ENCODE measurements at regions not wholly inside any gene's neighbourhood (a gene's known extent, or its start where the extent isn't known, plus 50 kb on each side); places are given as distances from the start of the nearest gene placed in this dataset.
"Not testable (repeated sequence)": the region's sequence is repeated elsewhere in the genome, so short reads cannot be mapped to it uniquely, and the experiment has no call there.

DNA sequence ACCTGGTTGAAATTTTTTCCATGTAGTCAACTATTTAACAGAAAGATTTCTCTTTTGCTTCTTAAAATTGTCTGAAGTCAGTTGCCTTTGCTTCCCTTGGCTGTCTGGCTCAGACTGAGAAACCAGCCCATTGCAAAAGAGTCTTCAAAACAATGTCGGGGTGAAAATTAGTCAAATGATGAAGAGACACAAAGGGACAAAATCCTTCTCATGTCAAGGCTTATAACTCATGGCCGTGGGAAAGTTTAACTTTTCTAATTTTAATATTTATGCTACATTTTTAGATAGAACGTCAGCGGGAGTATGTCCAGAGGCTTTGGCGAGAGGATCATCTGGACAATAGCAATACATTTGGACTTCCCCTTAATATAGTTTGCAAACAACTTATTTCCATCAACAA is 127.2 kb downstream of the CD164 start:
- no peak for DNase-seq (ENCODE audit: low read depth in 2 of 2)

DNA sequence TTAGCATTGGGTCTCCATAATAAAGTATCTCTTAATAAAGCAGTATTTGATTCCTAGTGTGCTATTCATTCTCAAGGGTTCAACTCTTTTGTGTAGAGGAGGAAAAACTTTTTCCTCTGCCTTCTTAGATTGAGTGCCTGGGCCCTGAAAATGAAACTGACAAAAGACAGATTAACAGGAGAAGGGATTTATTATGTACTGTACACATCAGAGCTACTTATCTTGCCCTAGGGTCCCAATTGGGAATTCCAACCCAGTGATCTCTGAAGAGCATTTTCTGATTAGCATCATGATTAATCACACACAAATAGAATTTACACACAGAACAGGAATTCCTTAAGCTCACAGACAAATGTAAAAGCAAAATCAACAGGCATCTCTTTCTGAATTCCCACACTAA is 128.9 kb downstream of the CD164 start:
- DNase-seq (ENCODE audit: low read depth in 2 of 2), result no peak

DNA sequence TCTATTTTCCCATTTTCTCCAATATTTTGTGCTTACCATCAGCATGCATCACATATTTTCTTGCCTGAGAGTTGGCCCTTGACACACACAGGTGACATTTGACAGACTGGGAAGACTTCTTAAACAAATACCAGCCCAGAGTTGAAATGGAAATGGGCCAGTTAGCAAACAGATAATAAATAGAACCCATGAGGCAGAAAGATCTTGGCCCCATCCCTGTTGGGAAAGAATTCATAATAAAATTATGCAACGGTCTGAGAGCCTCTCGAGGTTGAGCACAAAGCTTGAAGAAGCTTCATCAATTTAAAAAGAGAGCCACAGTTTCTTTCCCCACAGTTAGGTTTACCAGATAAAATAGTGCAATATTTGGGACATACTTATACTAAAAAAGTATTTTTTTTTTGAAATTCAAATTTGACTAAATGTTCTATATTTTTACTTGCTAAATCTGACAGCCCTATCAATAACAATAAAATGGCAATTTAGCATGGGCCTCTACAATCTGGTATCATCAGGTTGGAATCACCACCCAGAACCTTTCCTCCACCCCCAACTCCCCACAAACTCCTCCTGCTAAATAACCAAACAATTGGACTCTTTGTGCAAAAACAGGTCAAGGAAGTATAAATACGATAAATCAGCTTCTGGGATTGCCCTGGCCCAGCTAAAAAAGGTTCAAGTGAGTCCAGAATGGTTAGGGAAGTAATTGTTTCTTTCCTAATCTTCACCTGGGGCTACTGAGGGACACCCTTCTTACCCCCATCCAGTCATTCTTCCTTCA is 129.8 kb downstream of the CD164 start:
- no peak for DNase-seq (ENCODE audit: low read depth in 2 of 2)

DNA sequence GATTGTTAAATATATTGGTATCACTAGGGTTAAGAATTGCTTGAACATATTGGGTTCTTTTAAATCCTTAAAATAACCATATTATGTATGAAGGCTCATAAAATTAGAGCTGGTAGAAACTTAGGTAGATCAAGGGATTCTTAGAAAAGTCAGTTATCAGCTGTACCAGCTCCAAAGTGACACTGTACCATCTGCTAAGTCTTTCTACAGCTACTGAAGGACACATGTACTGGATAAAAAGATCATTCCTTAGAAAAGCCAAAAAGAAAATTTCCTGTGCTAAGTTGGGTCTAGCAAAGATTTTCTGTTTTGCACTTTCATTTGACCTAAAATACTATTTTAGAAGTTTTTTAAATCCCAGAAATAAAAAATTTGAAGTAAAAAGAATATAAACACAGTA is 130.4 kb downstream of the CD164 start:
- no peak for DNase-seq (ENCODE audit: low read depth in 2 of 2)

DNA sequence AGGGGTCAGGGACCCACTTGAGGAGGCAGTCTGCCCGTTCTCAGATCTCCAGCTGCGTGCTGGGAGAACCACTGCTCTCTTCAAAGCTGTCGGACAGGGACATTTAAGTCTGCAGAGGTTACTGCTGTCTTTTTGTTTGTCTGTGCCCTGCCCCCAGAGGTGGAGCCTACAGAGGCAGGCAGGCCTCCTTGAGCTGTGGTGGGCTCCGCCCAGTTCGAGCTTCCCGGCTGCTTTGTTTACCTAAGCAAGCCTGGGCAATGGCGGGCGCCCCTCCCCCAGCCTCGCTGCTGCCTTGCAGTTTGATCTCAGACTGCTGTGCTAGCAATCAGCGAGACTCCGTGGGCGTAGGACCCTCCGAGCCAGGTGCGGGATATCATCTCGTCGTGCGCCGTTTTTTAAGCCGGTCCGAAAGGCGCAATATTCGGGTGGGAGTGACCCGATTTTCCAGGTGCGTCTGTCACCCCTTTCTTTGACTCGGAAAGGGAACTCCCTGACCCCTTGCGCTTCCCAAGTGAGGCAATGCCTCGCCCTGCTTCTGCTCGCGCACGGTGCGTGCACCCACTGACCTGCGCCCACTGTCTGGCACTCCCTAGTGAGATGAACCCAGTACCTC is 131.6 kb downstream of the CD164 start:
- not testable (repeated sequence) for DNase-seq (ENCODE audit: low read depth in 2 of 2)

DNA sequence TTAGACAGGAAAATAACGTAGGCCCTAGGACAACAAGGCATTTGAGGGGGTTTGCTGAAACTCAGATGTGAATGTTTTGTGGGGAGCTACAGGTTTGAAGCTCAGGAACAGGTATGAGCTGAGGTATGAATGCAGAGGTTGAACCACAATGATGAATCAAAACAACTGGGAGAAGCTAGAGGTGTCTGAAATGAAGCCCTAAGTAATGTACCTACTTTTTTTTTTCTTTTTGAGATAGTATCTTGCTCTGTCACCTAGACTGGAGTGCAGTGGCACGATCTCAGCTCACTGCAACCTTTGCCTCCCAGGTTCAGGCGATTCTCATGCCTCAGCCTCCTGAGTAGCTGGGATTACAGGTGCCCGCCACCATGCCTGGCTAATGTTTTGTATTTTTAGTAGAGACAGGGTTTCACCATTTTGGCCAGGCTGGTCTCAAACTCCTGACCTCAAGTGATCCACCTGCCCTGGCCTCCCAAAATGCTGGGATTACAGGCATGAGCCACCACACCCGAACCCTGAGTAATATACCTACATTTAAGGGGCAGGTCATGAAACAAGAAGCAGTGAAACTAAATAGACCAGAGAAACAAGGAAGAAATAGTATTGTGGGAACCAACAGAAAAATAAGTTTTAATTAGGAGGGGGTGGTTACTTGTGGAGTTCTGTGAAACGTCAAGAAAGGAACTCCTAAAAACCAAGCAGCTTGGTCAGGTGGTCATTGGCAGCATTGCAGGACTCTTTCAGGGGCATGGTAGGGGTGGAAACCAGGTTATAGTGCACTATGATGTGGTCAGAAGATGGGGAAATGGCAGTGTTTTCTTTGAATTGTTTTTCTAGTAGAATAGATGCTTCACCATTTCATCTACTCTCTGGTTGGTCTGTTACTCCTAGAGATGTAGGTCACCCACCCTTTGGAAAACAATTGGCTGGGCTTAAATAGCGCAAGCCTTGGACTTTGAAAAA is 138.1 kb downstream of the CD164 start:
- no peak for DNase-seq (ENCODE audit: low read depth in 2 of 2)

DNA sequence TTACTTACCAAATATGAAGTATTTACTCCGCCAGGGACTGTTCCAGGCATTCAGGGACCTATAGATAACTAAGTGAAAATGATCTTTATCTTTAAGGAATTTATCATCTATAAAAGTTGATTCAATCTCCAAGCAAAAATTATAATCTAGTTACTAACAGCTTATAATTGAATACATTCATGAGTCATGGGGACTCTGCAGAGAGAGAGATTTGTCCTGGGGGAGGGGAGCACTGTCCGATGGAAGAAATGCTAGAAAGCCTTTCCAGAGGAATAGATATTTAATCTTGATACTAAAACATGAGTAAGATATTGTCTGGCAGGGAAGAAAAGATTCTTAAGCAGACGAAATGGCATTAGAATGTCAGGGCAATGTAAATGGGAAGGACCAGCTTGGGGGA is 139.3 kb downstream of the CD164 start:
- no peak for DNase-seq (ENCODE audit: low read depth in 2 of 2)

DNA sequence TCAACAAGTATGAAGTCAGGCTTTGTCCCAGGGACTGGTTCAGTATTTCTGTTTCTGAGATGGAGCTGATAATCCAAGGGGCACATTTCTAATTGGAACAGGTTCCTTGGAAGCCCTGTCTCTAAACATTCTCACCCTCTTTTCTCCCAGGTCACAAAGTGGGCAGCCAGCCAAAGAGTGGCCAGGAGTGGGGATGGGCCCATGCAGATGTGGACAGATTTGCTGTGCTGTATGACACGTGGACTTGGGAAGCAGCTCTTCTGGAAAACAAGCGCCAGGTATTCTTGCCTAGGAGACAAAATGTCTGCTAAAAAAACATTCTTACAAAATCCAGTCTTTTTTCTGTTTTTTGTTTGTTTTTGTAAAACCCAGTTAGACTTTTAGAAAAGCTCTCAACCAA is 140.2 kb downstream of the CD164 start:
- no peak for DNase-seq (ENCODE audit: low read depth in 2 of 2)

DNA sequence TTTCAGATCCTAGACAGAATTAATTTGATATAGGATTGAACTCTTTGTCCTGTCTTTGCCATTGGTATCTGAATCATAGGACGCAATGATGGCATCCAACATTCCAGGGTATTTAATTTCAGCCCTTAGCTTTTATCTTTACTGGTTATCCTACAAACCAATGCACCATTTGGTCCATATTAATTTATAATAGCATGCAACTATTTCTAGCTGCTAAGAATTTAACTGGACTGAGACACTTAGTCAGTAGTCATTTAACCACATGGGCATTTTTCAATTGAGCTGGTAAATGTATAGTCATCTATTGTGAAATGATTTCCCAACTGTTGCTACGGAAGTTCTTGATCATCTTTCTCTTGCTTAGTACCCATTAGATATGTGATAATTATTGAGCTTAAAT is 141.1 kb downstream of the CD164 start:
- DNase-seq (ENCODE audit: low read depth in 2 of 2), result no peak

DNA sequence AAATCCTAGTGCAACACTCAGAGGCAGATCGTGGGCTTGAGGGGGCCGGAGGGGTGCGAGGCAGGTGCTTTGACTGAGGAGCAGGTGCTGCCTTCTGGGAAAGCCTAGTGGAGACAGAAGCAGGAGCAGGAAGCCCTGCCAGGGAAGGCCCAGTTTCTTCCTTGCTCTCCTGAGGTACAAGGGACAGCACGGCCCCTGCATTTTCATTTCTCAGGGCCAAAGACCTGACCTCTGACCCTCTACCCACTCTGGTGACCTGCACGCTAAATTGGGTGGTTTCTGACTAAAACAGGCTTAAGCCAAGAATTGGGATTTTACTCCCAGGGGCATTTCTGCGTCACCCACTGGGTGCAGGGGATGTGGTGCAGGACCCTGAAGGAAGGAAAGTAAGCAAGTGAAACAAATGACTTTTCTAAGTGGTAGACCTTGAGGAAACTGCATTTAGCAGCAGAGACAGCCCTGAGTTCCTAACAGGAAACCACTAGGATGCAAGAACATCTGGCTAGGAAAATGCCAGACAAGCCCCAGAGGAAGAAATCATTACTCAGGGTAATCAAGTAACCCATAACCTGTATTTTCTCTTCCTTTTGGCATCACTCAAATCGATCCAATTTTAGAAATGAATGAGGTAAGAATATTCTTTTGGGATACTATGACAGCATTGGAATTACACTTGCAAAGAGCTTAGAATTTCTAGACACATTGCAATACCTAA is 141.7 kb downstream of the CD164 start:
- DNase-seq (ENCODE audit: low read depth in 2 of 2), result no peak

DNA sequence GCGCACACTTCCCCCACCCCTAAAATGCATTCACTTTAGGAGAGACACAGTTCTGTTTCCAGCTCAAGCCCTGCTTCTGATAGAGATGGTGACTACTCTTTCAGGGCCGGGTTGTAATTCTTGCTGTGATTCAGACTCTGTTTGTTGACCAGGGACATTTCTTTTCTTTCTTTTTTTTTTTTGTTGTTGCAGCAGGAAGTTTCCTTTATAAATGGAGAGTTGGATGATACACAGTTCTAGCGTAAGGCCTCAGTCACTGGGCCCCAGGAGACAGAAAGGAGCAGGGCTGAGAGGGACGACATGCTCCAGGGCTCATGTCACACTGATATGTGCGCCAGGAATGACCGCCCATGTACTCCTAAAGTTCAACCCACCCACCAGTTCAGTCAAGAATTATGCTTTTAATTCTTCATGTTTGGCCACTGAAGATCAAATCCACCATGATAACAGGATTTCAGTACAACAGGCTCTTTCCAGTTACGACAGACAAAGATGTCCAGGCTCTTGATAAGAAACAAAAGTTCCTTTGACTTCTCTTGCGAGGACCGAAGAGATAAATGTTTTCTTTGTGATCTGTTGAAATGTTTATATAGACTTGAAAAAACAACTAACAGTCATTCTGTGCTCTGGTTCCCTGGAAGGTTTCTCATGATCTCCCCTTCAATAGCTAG is 142.5 kb downstream of the CD164 start:
- DNase-seq (ENCODE audit: low read depth in 2 of 2), result no peak

DNA sequence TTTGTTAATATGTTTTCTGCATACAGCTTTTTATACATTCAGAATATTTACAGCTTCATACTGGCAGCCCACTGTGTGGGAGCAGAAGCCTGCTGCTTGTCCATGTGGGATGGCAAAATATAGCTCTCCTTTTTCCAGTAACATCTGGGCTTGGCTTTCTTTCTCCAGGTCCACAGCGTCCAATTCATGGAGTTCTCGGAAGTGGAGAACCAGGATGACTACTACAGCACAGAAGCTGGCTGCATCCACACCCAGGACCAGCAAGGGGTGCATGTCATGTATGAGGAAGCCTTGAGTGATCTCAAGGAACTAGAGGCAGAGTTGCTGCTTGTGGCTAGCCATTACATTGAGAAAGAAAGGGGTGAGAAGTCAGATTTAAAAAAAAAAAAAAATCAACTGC is 143.1 kb downstream of the CD164 start:
- DNase-seq (ENCODE audit: low read depth in 2 of 2), result no peak

DNA sequence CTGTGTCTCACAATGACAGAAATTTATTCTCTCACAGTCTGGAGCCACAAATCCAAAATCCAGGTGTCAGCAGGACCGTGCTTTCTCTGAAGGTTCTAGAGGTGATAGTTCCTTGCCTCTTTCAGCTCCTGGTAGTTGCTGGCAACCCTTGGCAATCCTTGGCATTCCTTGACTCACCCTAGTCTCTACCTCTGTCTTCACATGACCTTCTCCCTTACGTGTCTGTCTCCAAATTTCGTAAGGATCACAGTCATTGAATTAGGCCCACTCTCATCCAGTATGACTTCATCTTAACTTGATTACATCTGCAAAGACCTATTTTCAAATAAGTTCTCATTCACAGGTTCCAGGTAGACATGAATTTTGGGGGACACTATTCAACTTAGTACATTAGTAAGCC is 143.1 kb downstream of the CEP57L1 start:
- no peak for DNase-seq (ENCODE audit: low read depth in 2 of 2)

DNA sequence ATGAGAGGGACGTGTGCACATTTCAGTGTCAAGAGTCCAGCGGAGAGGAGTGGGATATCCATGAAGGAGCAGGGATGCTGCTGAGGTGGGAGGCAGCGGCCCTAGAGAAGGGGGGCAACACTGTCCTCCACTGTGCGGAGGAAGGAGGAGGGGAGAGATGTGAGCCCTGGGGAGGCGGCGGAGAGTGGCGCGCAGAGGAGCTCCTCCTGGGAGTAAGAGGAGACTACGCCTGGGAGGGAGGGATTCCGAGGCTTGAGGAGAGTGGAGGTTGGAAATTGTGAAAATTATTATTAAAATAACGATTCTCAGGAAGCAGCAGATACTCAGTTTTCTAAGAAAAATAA is 142.7 kb downstream of the CEP57L1 start:
- DNase-seq (ENCODE audit: low read depth in 2 of 2), result no peak

DNA sequence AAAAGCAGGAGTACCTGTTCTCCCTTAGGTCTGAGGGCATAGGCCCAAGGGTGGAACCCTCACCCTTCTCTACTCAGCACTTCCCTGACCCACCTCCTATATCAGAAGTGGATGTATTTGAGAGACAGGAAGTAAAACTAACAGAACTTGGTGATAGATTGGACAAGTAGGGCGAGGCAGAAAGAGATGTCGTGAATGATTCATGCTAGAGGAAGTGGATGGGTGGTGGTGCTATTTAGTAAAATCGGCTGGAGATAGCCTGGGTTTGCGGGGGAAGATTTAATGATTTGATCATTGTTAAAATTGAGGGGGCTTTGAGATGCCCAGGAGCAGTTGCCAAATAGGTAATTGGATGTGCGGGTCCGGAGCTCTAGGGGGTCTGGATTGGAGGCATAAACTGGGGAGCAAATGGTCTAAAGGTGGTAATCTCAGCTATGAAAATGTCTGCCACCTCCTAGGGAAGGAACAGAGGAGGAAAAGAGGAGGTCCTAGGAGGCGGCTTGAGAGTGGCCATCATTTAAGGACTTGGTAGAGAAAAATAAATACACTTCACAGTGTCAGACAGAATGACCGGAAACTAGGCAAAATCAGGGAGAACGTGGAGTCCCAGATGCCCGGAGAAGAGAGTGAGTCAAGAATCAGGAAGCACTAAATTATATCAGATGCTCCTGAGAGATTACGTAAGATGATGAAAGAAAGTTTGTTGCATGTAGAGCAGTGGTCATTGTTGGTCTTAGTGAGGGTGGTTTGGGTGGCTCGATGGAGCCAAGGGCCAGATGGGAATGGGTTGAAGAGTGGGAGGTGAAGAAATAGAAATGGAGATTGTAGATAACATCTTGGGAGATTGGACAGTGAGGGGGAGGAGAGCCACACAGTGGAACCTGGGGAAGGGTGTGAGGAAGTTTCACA is 142.0 kb downstream of the CEP57L1 start:
- no peak for DNase-seq (ENCODE audit: low read depth in 2 of 2)

DNA sequence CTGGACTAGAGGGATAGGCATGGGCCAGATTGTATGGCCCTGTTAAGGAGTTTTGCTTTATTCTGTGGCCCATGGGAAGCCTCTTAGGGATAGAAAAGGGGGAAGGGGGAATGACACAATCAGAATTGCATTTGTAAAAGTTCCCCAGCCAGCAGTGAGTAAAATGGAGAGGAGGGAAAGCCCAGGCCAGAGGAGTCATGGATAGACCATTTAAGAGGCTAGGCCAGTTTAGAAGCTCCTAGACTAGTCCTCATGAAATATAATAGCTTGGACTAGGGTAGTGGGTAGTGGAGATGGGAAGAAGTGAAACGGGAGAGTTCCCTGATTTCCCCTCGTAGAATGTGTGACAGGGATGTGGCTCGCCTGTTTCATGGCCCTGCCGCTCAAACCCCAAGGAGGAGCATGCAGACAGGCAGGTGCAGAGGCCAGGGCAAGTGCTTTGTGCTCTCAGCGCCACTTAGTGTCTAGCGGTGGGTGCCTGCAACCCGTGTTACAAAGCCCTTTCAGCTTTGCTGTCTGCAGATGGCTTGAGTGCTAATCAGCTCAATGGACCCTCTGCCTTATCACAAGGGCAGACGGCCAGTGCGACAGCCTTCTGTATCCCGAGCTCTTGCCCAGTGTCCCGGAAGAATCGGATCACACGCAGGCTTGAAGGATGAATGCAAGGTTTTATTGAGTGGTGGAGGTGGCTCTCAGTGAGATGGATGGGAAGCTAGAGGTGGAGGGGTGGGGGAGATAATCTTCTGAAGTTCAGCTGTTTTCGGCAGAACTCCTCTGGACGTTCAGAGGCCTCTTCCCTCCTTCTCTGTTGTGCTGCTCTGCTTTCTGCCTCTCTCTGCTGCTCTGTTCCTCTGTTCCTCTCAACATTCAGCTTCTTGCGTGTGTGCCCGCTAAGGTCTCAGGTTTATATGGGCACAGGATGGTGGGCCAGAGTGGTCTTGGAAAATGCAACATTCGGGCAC is 141.1 kb downstream of the CEP57L1 start:
- DNase-seq (ENCODE audit: low read depth in 2 of 2), result no peak

DNA sequence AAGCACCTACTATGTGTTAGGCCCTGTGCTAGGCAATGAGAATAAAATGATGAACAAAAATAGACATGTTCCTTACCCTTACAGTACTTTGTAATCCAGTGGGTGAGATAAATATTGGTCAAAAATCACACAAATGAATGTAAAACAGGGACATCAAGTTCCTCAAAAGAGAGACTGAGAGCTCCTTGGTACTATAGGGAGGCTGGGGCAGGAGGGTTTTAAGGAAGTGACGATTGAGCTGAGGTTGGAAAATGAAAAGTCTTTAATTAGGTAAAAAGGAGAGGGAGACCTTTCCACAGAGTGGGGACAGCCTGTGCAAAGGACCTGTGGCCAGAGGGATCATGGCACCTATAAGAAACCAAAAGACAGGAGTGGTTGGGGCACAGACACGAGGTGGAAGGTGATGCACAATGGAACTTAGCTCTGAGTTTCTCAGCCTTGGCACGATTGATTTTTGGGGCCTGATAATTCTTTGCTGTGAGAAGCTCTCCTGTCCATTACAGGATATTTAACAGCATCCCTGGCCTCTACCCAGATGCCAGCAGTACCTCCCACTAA is 140.3 kb downstream of the CEP57L1 start:
- DNase-seq (ENCODE audit: low read depth in 2 of 2), result no peak

DNA sequence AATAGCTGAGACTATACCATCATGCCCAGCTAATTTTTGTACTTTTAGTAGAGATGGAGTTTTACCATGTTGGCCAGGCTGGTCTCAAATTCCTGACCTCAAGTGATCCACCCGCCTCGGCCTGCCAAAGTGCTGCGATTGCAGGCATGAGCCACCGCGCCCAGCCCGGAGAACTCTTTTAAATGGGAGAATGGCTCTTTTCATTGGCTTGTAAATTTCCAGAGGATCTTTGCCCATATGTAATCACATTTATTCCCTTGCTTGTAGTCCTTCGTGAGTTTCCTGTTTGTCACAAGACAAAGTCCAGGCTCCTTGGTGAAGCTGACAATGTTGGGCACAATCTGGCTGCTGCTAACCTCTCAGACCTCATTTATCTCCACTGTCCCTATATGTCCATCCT is 135.1 kb downstream of the CEP57L1 start:
- DNase-seq (ENCODE audit: low read depth in 2 of 2), result no peak

DNA sequence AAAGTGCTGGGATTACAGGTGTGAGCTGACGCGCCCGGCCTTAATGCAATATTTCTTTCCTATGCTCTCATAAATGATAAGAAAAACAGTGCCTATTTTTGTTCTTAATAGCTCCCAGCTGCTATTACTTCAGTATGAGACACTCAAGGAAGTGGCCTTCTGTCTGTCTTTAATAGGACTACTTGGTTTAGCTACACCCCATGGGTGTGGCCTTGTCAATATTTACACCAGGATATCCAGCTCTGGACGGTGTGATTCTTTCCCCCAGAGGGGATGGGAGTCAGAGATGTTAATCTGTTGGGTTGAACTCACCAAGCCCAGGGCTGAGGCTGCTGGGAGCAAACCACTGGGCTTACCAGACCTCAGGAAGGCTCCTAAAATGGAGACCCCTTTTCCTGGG is 134.2 kb downstream of the CEP57L1 start:
- no peak for DNase-seq (ENCODE audit: low read depth in 2 of 2)
